T-helper 2 cell treated with Interferon-gamma antibody and Interleukin-4, amounts not matched to agents 5 μg/mL and 100 μg/mL, for 36 hours (primary cell): ENCODE measurements at regions not wholly inside any gene's neighbourhood (a gene's known extent, or its start where the extent isn't known, plus 50 kb on each side); places are given as distances from the start of the nearest gene placed in this dataset.

Experiments
- DNase-seq: peaks from one replicate; pipeline ENCODE4 v3.0.0; 2021; ENCODE audit warnings: low spot score
- H3K27ac Mint-ChIP-seq: one replicate; pipeline ENCODE4 v1.8.0; 2021; ENCODE audit warnings: mild to moderate bottlenecking, mixed read lengths
- H3K27me3 Mint-ChIP-seq: one replicate; pipeline ENCODE4 v1.8.0; 2021; ENCODE audit warnings: low read depth, mixed read lengths
- H3K36me3 Mint-ChIP-seq: one replicate; pipeline ENCODE4 v1.8.0; 2021; ENCODE audit warnings: low read depth, mixed read lengths
- H3K4me1 Mint-ChIP-seq: one replicate; pipeline ENCODE4 v1.8.0; 2021; ENCODE audit warnings: low read depth, mixed read lengths
- H3K4me3 Mint-ChIP-seq: one replicate; pipeline ENCODE4 v1.8.0; 2022; ENCODE audit warnings: mild to moderate bottlenecking, moderate library complexity, mixed read lengths
- H3K9me3 Mint-ChIP-seq: one replicate; pipeline ENCODE4 v1.8.0; 2021; ENCODE audit warnings: mixed read lengths

- Mint-ChIP-seq H3K27me3 (no peaks in the 10 kb centered on the region), H3K4me3 (no peak overlapping the region), H3K27ac (no peak overlapping the region), H3K36me3 (no peaks in the 10 kb centered on the region), H3K4me1 (peaks cover 30% of the 10 kb centered on the region), H3K9me3 (no peaks in the 10 kb centered on the region)
- DNase-seq, result no peak
Observed at GRCh38 chr1:168400139-168400538, 119.5 kb downstream of the TBX19 start.

- H3K4me3 Mint-ChIP-seq, result no peak overlapping the region
- H3K9me3 Mint-ChIP-seq, result no peaks in the 10 kb centered on the region
- H3K36me3 Mint-ChIP-seq, result no peaks in the 10 kb centered on the region
- peaks cover 5% of the 10 kb centered on the region for H3K27me3 Mint-ChIP-seq
- DNase-seq, result no peak
- peak overlapping the region; percentile 3 for H3K27ac Mint-ChIP-seq
- H3K4me1 Mint-ChIP-seq, result peaks cover 33% of the 10 kb centered on the region
Observed at GRCh38 chr1:168397806-168398205, 117.1 kb downstream of the TBX19 start.

GRCh38 chr1:168396940-168397684 is 116.4 kb downstream of the TBX19 start:
- no peak for DNase-seq
- H3K9me3 Mint-ChIP-seq, result no peaks in the 10 kb centered on the region
- no peak overlapping the region for H3K4me3 Mint-ChIP-seq
- no peak overlapping the region for H3K27ac Mint-ChIP-seq
- peaks cover 38% of the 10 kb centered on the region for H3K4me1 Mint-ChIP-seq
- H3K27me3 Mint-ChIP-seq, result peaks cover 5% of the 10 kb centered on the region
- H3K36me3 Mint-ChIP-seq, result no peaks in the 10 kb centered on the region

- Mint-ChIP-seq H3K4me3 (no peak overlapping the region), H3K4me1 (peaks cover 39% of the 10 kb centered on the region), H3K36me3 (no peaks in the 10 kb centered on the region), H3K27ac (no peak overlapping the region), H3K27me3 (peaks cover 6% of the 10 kb centered on the region), H3K9me3 (no peaks in the 10 kb centered on the region)
- DNase-seq, result no peak
Observed at GRCh38 chr1:168396508-168396907, 115.8 kb downstream of the TBX19 start.

- H3K4me1 Mint-ChIP-seq, result peaks cover 32% of the 10 kb centered on the region
- H3K4me3 Mint-ChIP-seq, result no peak overlapping the region
- H3K36me3 Mint-ChIP-seq, result no peaks in the 10 kb centered on the region
- no peak for DNase-seq
- no peaks in the 10 kb centered on the region for H3K9me3 Mint-ChIP-seq
- peaks cover 13% of the 10 kb centered on the region for H3K27me3 Mint-ChIP-seq
- H3K27ac Mint-ChIP-seq, result no peak overlapping the region
Observed at GRCh38 chr1:168394858-168395257, 114.2 kb downstream of the TBX19 start.

- H3K4me3 Mint-ChIP-seq, result no peak overlapping the region
Observed at GRCh38 chr1:168392958-168393549, 112.4 kb downstream of the TBX19 start.

GRCh38 chr1:168391851-168392681 is 111.4 kb downstream of the TBX19 start:
- no peak overlapping the region for H3K4me3 Mint-ChIP-seq
- H3K27me3 Mint-ChIP-seq, result peaks cover 15% of the 10 kb centered on the region
- no peak overlapping the region for H3K27ac Mint-ChIP-seq
- no peaks in the 10 kb centered on the region for H3K9me3 Mint-ChIP-seq
- DNase-seq, result no peak
- H3K4me1 Mint-ChIP-seq, result peaks cover 28% of the 10 kb centered on the region
- no peaks in the 10 kb centered on the region for H3K36me3 Mint-ChIP-seq

More at GRCh38 chr1:168392958-168393549, 112.4 kb downstream of the TBX19 start:
- H3K4me1 Mint-ChIP-seq, result peaks cover 23% of the 10 kb centered on the region
- peaks cover 15% of the 10 kb centered on the region for H3K27me3 Mint-ChIP-seq
- H3K9me3 Mint-ChIP-seq, result no peaks in the 10 kb centered on the region
- no peak overlapping the region for H3K27ac Mint-ChIP-seq
- H3K36me3 Mint-ChIP-seq, result no peaks in the 10 kb centered on the region
- no peak for DNase-seq

GRCh38 chr1:168390271-168390670 is 109.6 kb downstream of the TBX19 start:
- H3K4me3 Mint-ChIP-seq, result no peak overlapping the region
- H3K27ac Mint-ChIP-seq, result no peak overlapping the region
- peaks cover 27% of the 10 kb centered on the region for H3K4me1 Mint-ChIP-seq
- H3K27me3 Mint-ChIP-seq, result peaks cover 15% of the 10 kb centered on the region
- no peaks in the 10 kb centered on the region for H3K36me3 Mint-ChIP-seq
- no peak for DNase-seq
- H3K9me3 Mint-ChIP-seq, result no peaks in the 10 kb centered on the region

- DNase-seq, result no peak
- Mint-ChIP-seq H3K36me3 (no peaks in the 10 kb centered on the region), H3K27ac (no peak overlapping the region), H3K4me3 (no peak overlapping the region), H3K9me3 (no peaks in the 10 kb centered on the region), H3K4me1 (peaks cover 25% of the 10 kb centered on the region), H3K27me3 (peaks cover 11% of the 10 kb centered on the region)
Observed at GRCh38 chr1:168387781-168388760, 107.4 kb downstream of the TBX19 start.

- peaks cover 11% of the 10 kb centered on the region for H3K27me3 Mint-ChIP-seq
- H3K36me3 Mint-ChIP-seq, result no peaks in the 10 kb centered on the region
- H3K4me3 Mint-ChIP-seq, result peak overlapping the region; percentile 70
- H3K4me1 Mint-ChIP-seq, result peaks cover 18% of the 10 kb centered on the region
- no peaks in the 10 kb centered on the region for H3K9me3 Mint-ChIP-seq
- DNase-seq, result peak; percentile 81
- H3K27ac Mint-ChIP-seq, result peak overlapping the region; percentile 71
Observed at GRCh38 chr1:168386949-168387586, 106.4 kb downstream of the TBX19 start.

- no peak overlapping the region for H3K27ac Mint-ChIP-seq
- DNase-seq, result no peak
- peaks cover 9% of the 10 kb centered on the region for H3K27me3 Mint-ChIP-seq
- H3K9me3 Mint-ChIP-seq, result no peaks in the 10 kb centered on the region
- no peaks in the 10 kb centered on the region for H3K36me3 Mint-ChIP-seq
- H3K4me1 Mint-ChIP-seq, result peaks cover 17% of the 10 kb centered on the region
- H3K4me3 Mint-ChIP-seq, result no peak overlapping the region
Observed at GRCh38 chr1:168386492-168386891, 105.8 kb downstream of the TBX19 start.

GRCh38 chr1:168381850-168382249 is 101.2 kb downstream of the TBX19 start:
- H3K9me3 Mint-ChIP-seq, result no peaks in the 10 kb centered on the region
- H3K27ac Mint-ChIP-seq, result no peak overlapping the region
- no peak overlapping the region for H3K4me3 Mint-ChIP-seq
- H3K36me3 Mint-ChIP-seq, result no peaks in the 10 kb centered on the region
- peaks cover under 1% of the 10 kb centered on the region for H3K4me1 Mint-ChIP-seq
- DNase-seq, result no peak
- no peaks in the 10 kb centered on the region for H3K27me3 Mint-ChIP-seq

- no peaks in the 10 kb centered on the region for H3K9me3 Mint-ChIP-seq
- H3K4me1 Mint-ChIP-seq, result no peaks in the 10 kb centered on the region
- no peaks in the 10 kb centered on the region for H3K27me3 Mint-ChIP-seq
- no peaks in the 10 kb centered on the region for H3K36me3 Mint-ChIP-seq
- DNase-seq, result no peak
- H3K4me3 Mint-ChIP-seq, result no peak overlapping the region
- no peak overlapping the region for H3K27ac Mint-ChIP-seq
Observed at GRCh38 chr1:168380945-168381344, 100.3 kb downstream of the TBX19 start.
